ENCODE measurements at regions not wholly inside any gene's neighbourhood (a gene's known extent, or its start where the extent isn't known, plus 50 kb on each side); places are given as distances from the start of the nearest gene placed in this dataset.

DNA sequence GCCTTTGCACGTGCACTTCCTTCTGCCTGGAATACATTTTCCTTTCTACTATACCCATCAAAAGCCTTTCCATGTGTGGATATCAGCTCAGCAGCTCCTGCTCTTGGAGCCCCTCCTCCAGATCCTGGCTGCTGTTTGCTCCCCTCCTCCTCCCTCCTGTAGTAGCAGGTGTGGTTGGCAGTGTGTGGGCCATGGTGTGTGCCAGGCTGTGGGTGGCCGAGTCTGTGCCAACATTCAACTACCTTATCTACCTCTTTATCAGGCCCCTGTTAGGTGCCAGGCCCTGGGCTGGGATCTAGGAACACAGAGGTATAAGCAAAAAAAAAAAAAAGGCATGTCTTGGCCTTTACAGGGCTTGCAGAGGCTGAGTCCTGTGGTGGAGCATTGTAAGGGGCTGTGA is 180.6 kb upstream of the JUN start:
- Histone ChIP-seq H3K27me3 (ENCODE audit: control insufficient read depth, insufficient read depth, low read length) (no peaks in the 10 kb centered on the region), H3K27ac (ENCODE audit: low read depth, low read length) (no peak overlapping the region), H3K4me3 (ENCODE audit: low read depth, low read length) (no peak overlapping the region), H3K9me3 (ENCODE audit: control insufficient read depth, insufficient read depth, low read length) (no peaks in the 10 kb centered on the region)
- CTCF ChIA-PET: interaction anchor here (1.3 kb wide), 1 partner anchor 8 kb away, joined by 3 read pairs; no protein-coding TSS in a partner anchor
- POLR2A ChIA-PET: no interaction called here
- no peak for DNase-seq (ENCODE audit: low read depth, low spot score)
- TF ChIP-seq, protein P1, sequence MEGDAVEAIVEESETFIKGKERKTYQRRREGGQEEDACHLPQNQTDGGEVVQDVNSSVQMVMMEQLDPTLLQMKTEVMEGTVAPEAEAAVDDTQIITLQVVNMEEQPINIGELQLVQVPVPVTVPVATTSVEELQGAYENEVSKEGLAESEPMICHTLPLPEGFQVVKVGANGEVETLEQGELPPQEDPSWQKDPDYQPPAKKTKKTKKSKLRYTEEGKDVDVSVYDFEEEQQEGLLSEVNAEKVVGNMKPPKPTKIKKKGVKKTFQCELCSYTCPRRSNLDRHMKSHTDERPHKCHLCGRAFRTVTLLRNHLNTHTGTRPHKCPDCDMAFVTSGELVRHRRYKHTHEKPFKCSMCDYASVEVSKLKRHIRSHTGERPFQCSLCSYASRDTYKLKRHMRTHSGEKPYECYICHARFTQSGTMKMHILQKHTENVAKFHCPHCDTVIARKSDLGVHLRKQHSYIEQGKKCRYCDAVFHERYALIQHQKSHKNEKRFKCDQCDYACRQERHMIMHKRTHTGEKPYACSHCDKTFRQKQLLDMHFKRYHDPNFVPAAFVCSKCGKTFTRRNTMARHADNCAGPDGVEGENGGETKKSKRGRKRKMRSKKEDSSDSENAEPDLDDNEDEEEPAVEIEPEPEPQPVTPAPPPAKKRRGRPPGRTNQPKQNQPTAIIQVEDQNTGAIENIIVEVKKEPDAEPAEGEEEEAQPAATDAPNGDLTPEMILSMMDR (IDR thresholded peaks at IDR 0.05; ENCODE audit: low read depth, low read length): no peak

DNA sequence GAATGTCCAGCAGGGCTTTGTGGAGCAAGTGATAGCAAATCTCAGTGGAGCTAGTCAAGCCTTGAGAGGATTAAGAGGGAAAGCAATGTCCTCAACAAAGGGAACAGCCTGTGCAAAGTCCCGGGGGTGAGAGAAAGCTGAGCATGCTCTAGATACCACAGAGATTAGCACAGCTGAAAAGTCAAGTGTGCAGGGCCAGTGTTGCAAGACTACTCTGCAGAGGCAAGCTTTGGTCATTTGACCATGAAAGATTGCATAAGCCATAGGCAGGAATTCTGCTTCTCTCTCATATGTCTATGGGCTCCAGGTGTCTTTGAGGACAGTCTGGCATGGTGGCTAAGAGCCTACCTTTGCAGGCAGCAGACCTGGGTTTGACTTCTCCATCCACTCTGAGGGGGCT is 181.0 kb upstream of the JUN start:
- no peak for DNase-seq (ENCODE audit: low read depth, low spot score)
- no peak overlapping the region for H3K27ac ChIP-seq (ENCODE audit: low read depth, low read length)
- no peaks in the 10 kb centered on the region for H3K27me3 ChIP-seq (ENCODE audit: control insufficient read depth, insufficient read depth, low read length)
- ChIA-PET POLR2A (no interaction called here), CTCF (interaction anchor here (1.3 kb wide), 1 partner anchor 8 kb away, joined by 3 read pairs; no protein-coding TSS in a partner anchor)
- H3K9me3 ChIP-seq (ENCODE audit: control insufficient read depth, insufficient read depth, low read length): no peaks in the 10 kb centered on the region
- no peak overlapping the region for H3K4me3 ChIP-seq (ENCODE audit: low read depth, low read length)
- TF ChIP-seq, protein P1 (IDR thresholded peaks at IDR 0.05; ENCODE audit: low read depth, low read length): no peak

DNA sequence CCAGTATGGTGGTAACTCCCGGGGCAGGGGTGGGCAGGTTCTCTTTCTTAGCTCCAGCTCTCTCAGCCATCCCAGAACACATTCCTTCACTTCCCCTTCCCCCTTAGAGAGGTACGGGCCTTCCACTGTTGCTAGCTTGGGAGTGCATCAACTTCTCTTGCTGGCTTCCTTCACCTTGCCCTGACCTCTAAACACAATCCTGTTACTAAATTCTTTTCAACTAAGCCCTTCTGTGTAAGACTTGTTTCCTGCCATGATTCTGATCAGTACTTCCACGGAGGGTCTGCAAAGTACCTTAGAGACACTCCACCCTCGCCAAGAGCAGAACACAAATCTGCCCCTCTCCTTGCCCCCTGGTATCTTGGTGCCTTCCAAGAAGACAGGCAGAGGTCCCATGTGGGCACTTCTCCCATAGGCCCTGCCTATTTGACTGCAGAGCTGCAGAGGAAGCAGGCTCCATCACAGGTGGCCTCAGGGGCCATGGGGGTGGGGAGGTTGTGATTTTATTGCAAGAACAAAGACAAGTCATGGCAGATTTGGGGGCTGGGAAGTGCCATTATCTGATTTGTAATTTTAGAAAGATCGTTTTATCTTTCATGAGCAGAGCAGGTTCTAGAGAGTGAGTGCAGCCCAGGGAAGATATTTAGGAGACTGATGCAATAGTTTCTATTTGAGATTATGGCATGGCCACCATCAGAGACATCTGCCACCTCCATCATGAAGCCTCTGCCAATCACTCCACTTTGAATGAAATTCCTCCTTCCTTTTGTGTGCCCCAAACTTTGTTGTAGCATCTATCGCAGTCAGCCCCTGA is 182.5 kb upstream of the JUN start:
- H3K27me3 ChIP-seq (ENCODE audit: control insufficient read depth, insufficient read depth, low read length): no peaks in the 10 kb centered on the region
- H3K27ac ChIP-seq (ENCODE audit: low read depth, low read length): no peak overlapping the region
- H3K9me3 ChIP-seq (ENCODE audit: control insufficient read depth, insufficient read depth, low read length): no peaks in the 10 kb centered on the region
- CTCF ChIA-PET: no interaction called here
- no peak overlapping the region for H3K4me3 ChIP-seq (ENCODE audit: low read depth, low read length)
- POLR2A ChIA-PET: no interaction called here
- no peak for DNase-seq (ENCODE audit: low read depth, low spot score)
- TF ChIP-seq, protein P1 (IDR thresholded peaks at IDR 0.05; ENCODE audit: low read depth, low read length): no peak

DNA sequence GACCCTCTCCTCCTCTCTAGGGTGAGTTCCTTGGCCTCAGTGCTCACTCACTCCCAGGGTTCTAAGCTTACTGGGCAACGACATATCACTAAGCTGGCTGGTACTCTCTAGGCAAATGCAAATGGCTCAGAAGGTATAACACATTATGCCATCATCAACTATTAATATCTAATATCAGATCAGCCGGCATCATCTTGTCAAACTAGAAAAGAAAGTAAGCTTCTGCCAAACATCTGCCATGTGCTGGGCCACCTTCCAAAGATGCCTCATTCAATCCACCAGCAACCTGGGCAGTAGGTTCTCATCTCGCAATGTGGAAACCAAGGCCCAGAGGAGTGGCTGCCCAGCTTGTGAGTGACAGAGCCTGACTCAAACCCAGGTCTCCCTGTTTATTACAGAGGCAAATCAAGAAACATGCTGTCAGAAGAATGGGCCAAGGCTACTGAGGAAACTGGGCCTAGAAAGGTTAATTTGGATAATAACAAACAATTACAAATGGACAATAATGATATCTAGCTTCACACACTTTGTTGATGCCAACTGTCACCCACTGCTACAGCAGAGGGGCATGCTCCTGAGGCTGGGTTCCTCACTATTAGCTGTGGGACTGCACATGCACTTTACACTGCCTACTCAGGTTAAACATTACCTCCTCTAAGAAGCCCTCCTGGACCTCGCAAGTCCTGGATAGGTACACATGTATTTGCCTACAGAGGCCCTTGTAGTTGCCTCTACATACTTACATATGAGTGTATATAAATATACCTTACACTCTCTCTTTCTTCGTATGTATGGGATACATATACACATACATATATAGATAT is 183.3 kb upstream of the JUN start:
- H3K27me3 ChIP-seq (ENCODE audit: control insufficient read depth, insufficient read depth, low read length): no peaks in the 10 kb centered on the region
- ChIA-PET CTCF (no interaction called here), POLR2A (no interaction called here)
- TF ChIP-seq, protein P1 (IDR thresholded peaks at IDR 0.05; ENCODE audit: low read depth, low read length): no peak
- no peak overlapping the region for H3K27ac ChIP-seq (ENCODE audit: low read depth, low read length)
- DNase-seq (ENCODE audit: low read depth, low spot score): no peak
- no peaks in the 10 kb centered on the region for H3K9me3 ChIP-seq (ENCODE audit: control insufficient read depth, insufficient read depth, low read length)
- H3K4me3 ChIP-seq (ENCODE audit: low read depth, low read length): no peak overlapping the region

Data from AG04450 (cell line).